Prostate gland (tissue), 2 donors: ENCODE measurements at regions not wholly inside any gene's neighbourhood (a gene's known extent, or its start where the extent isn't known, plus 50 kb on each side); places are given as distances from the start of the nearest gene placed in this dataset.

Experiments
- CTCF ChIP-seq, 4 experiments: fragments of 200-600 bp in 2 of 4; fragments of 450-650 bp in 2 of 4; sonication (generic) in 2 of 4; IDR thresholded peaks; 1 replicate in 3 of 4; 2 replicates in 1 of 4; pipeline ENCODE4 v1.5.1; 2016 to 2019; ENCODE audit warnings: antibody characterized with exemption in 4 of 4, mild to moderate bottlenecking in 2 of 4, moderate library complexity in 2 of 4
- POLR2A ChIP-seq: fragments of 450-650 bp; IDR thresholded peaks from one replicate; pipeline ENCODE4 v1.6.1; 2016; ENCODE audit warnings: antibody characterized with exemption, mild to moderate bottlenecking

GRCh38 chr20:63132131-63132714, 83.7 kb downstream of the YTHDF1 start:
- TF ChIP-seq CTCF (IDR thresholded peaks at IDR 0.05) = no peak
- no peak for TF ChIP-seq POLR2A
